Stimulated activated CD4-positive, alpha-beta T cell treated with anti-CD3 and anti-CD28 coated beads, Interleukin-12 subunit alpha, Interleukin-12 subunit beta, amount 100 ng/mL, for 48 hours (primary cell): ENCODE measurements at regions not wholly inside any gene's neighbourhood (a gene's known extent, or its start where the extent isn't known, plus 50 kb on each side); places are given as distances from the start of the nearest gene placed in this dataset.

ENCODE experiments used
- DNase-seq, 3 donors: peaks; one replicate each; pipeline ENCODE4 v3.0.0-alpha.2; 2020; ENCODE audit warnings: low read depth in 2 of 3, low spot score in 1 of 3

GRCh38 chr12:12015073-12015685 lies 55.6 kb upstream of the BCL2L14 start:
- DNase-seq, result no peak

GRCh38 chr12:12016284-12017100 lies 54.2 kb upstream of the BCL2L14 start:
- DNase-seq, result no peak

GRCh38 chr12:12017135-12017581 lies 53.6 kb upstream of the BCL2L14 start:
- no peak for DNase-seq

GRCh38 chr12:12017798-12018197 lies 52.9 kb upstream of the BCL2L14 start:
- DNase-seq, result no peak

- DNase-seq, result no peak
Observed at GRCh38 chr12:12018454-12018853, 52.3 kb upstream of the BCL2L14 start.

GRCh38 chr12:12019881-12020280 lies 50.9 kb upstream of the BCL2L14 start:
- DNase-seq, result no peak

- DNase-seq, result no peak
Observed at GRCh38 chr12:12020762-12021161, 50.0 kb upstream of the BCL2L14 start.
